NCI-H526 treated with DMSO at 0.1 percent for 48 hours (cell line): ENCODE measurements at regions not wholly inside any gene's neighbourhood (a gene's known extent, or its start where the extent isn't known, plus 50 kb on each side); places are given as distances from the start of the nearest gene placed in this dataset.
A peak's percentile ranks its signal among the peaks of the same experiment; 100 is the strongest.
"Not testable (repeated sequence)": the region's sequence is repeated elsewhere in the genome, so short reads cannot be mapped to it uniquely, and the experiment has no call there.

Experiments
- DNase-seq: peaks from one replicate; lab custom pipeline; 2025; lab: John Stamatoyannopoulos, UW

DNA sequence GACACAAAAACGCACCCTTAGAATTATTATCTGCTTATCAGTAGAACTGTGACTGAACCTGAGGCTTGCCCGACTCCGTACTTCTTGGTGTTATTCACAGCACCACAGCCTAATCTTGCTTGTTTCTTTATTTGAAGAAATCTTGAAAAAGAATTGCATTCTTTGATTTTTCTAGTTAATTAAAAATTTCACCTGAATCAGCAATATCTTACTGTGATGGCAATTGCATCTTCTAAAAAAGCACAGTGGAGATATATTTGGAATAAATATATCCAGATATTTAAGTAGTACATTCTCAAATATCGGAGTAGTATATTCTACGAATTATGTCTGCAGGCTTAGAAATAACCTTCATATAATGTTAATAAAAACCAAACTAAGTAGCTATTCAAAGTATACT, 90.1 kb upstream of the LYSMD4 start:
- no peak for DNase-seq

DNA sequence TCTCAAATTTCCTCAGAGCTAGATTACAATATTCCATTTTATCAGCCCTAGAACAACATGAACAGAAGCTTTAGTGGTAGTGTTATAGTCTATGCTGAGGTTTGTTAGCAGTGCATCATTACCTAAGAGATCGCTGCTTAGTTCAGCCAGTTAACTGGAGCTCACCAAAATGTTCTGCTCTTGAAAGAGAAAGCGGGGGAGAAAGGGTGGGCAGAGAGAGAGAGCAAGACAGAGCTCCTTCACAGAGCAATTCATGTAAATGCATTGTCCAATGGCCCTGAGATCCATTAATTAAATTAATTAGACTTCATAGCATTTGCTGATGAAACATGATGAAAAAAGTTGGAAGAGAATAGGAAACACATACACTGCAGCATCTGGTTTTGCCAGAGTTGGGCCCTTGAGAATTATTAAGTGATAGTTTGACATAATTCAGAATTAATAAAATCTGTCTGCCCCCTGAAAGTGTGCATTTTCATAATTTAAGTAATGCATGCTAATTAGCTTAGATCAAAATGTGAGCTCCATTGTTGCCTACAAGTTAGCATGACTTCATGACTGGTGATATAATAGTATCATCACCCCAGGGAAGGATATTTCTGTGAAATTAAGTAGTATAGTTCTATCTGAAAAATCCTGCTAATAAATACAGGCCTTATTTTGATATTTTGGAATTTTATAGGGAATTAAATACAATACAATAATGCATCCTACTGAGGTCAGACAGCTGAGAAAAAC, 86.9 kb upstream of the LYSMD4 start:
- no peak for DNase-seq

DNA sequence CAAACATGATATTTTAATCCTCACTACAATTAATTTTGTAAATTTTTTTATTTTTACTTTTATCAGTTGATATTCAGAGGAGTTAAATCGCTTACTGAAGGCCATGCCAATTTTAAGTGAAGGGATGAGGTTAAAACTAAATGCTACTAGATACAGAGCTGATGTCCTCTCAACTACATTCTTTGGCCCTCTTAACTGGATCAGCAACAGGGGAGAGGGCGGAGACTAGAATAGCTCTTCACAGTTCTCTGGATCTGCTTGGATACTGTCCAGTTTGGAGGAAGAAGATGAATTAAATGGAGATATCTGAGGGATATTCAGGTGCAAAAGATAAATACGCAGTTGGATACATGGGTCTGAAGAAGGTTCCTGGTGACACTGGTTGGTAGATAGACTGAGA, 85.6 kb upstream of the LYSMD4 start:
- DNase-seq = no peak

DNA sequence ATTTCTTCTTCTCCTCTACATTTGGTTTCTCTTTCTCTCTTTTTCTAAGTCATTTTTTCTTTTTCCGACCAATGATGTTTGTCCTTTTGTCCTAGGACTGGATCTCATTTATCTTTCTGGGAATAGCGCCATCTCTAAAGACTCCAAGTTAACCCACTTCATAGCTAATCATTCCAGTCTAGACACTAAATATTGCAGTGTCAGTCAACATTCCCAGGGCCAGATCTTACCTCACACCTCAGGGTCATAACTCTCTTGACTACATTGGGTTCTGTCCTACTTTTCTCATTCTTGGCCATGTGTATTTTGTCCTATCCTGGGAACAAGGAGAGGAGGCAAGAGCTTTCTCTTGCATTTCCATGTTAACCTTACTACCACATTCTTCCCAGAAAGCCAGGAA, 83.6 kb upstream of the LYSMD4 start:
- not testable (repeated sequence) for DNase-seq

DNA sequence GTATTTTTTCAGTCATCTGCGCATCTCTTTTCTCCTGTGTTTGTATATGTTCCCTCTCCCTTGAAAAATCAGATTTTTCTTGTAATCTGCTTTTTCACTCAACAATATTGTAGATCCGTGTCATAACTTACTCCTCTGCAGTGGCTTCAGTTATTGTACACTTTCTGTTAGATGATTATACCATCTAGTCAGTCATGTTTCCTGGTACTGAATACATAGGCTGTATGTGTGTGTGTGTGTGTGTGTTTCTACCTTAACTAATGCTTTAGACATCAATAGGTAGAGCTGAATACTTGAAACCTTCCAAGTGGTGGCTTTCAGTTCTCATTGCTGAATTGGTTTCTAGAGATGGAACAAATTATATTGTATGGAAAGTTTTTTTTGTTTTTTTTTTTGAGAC, 77.4 kb upstream of the LYSMD4 start:
- DNase-seq = not testable (repeated sequence)

DNA sequence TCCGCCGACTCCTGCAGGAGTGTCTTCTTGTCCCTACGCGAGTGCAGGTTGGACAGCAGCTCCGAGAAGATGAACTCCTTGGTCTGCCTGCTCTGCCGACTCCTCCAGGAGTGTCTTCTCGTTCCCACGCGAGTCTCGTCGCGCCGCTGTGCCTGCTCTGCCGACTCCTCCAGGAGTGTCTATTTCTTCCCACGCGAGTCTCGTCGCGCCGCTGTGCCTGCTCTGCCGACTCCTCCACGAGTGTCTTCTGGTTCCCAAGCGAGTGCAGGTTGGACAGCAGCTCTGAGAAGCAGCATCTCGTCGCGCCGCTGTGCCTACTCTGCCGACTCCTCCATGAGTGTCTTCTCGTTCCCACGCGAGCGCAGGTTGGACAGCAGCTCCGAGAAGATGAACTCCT, 66.6 kb upstream of the LYSMD4 start:
- DNase-seq = not testable (repeated sequence)

DNA sequence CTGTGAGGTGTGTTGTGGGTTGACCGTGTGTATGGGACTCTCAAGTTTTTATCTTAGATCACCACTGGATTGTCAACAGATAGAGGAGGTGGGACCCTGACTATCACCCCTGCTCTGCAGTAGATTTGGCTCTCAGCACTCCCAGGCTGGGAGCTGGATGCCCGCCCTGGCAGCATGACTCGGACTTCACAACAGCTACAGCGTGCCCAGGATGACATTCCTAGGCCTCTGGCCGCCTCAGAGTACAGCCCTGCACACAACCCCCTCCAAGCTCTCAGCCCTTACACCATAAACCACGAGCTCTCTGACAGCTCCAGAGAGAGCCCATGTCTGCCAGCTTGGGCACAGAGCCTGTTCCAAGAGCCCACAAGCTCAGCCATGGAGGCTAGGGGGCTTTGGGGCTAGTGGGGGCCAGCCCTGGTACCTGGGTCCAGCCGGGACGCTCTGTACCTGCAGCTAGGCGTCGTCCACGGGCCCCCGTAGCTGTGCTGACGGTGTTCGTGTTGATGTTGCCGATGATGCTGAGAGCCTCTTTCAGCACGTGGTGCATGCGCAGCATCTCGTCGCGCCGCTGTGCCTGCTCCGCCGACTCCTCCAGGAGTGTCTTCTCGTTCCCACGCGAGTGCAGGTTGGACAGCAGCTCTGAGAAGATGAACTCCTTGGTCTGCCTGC, 66.1 kb upstream of the LYSMD4 start:
- DNase-seq = not testable (repeated sequence)

DNA sequence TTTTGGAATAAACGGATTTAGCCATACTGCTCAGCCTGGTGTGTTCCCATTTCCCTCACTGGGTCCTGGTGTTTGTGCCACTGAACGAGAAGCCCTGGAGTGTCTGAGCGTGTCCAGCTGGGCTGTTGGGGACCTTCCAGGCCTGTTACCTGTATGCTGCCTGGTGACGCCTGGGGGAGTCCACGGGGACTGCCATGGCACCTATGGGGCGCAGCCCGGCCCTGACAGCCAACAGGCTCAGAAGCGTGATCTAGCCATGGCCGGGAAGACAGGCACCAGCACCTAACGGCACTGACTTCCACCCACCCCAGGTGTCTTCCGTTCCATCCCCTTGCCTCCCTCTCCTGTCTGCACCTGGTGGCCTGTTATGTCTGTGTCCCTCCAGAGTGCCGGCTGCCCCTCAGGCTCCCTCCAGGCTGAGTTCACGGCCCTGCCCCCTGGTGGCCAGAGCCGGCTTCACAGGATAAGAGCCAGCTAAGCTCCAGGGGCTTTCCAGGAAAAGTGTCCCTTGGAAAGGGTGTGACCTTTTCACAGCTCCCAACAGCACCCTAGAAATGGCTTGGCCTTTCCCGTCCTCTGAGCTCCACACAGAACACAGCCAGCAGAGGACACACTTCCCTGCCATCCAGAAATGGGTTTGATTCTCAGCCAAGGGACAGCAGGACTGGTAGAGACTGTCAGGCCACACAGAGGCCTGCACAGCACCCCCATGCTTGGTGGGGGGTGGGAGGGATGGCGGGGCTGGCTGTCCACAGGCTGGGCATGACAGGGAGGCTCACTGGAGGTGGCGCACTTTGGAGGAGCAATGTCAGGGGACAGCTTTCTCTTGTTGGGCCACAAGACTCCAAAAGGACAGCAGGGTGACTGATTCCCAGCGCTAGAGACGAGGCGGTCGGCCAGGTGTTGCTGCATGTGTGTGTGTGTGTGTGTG, 64.0 kb upstream of the LYSMD4 start:
- DNase-seq = not testable (repeated sequence)

DNA sequence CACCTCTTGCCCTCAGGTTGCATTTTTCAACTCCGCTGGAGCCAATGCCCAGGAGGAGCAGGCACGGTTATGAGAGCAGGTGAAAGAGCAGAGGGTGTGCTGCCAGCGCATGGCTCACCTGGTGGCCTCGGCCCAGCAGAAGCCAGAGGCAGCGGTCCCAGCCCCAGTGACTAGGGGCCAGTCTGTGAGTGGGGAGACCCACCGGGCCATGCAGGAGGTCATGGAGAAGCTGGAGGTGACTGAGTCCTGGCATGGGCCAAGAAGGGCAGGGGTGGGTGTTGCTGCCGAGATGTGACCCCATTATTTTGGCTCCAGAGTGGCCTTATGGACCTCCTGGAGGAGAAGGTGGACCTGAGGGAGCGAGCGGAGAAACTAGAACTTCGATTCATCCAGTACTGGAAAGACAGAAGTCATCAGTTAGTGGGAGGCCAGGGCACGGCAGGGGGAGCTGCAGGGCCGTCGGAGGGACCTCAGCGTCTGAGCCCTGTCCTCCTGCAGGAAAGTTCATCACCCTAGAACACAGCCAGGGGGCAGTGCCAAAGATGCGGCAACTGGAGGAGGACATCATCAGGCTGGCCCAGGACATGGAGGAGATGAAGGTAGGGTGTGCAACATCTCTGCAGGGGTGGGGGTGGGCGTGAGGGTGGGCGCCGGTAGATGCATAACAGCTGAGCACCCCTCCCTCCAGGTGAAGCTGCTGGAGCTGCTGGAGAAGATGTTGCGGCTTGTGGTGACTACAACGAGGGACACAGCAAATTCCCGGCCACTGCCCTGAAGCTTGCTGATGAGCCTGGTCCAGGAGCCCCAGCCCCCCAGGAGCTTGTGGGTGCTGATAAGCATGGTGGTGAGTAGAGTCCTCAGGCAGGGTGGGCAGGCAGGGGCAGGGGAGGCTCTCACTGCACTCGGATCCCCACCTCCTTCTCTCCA, 58.9 kb upstream of the LYSMD4 start:
- DNase-seq = peak; percentile 23

DNA sequence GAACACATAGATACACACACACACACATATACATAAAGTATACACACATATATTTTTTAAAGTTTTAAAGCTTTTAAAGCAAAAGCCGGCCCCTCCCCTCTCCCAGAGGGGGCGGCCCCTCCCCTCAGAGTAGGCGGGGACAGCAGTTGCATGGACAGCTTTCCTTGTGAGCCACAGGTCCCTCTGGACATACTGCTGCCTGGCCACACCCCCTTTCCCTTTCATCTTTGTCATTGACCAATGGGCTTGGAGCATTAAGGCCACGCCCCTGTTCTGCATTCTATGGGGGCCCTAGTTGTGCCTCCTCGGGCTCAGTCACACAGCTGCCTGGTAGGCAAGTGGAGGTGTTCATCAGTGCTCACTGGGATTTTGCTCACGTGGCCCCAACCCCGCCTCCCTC, 57.5 kb upstream of the LYSMD4 start:
- not testable (repeated sequence) for DNase-seq

DNA sequence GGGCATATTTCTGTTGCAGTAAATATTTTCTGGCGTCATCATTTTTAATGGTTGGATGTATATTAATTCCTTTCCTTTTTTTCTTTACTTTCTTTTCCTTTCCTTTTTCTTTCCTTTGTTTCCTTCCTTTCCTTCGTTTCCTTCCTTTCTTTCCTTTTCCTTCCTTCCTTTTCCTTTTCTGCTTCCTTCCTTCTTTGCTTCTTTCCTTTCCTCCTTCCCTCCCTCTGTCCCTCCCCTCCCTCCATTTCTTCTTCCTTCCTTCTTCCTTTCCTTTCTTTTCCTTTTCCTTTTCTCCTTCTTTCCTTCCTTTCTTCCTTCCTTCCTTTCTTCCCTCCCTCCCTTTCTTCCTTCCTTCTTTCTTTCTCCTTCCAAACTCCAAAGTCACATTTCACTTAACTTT, 54.9 kb upstream of the LYSMD4 start:
- DNase-seq = no peak

DNA sequence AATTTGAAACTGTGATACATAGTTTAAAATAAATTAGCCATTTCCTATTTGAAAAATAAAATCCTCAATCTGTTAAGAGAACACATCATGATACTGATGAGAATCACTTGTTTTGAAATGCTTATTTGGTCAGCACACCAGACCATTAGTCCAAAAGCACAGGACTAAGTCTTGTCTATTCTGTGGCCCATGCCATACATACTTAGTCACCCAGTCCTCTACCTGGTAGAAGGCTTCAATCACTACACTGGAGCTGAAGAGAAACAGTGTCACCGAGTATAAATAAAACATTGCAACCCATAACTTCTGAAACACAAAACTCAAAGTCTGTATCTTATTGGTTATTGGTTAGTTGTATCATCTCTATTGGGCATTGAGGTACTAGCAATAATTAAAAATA, 51.6 kb upstream of the LYSMD4 start:
- DNase-seq = not testable (repeated sequence)

DNA sequence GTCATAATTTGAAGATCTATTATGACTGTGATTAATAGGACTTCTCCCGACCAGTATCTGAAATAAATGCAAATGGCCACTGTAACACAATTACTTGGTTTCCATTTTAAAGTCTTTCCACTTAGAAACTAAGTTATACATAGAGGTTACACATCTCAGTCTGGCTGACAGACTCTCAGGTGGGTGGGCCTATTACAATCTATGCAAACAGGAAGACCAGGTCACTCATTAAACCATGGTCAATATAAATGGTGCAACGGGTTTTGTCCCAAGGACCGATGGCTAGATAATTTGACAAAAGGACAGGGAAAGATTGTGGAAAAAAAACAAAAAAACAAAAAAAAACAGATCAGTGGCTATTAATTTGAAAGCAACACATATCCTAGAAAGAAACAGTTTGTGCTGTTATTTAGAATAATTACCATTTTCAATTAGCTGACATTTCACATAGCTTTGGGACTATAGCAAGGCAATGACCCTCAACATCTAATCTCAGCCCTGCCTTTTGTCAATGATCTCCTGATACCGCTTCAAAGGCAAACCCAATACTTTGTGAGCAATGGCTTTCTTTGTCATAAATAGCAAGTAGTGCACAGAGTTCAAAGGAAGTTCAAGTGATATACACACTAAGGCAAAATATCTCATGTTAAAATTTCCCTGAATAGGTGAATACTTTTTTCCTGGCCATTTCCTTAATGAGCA, 50.8 kb upstream of the LYSMD4 start:
- DNase-seq = not testable (repeated sequence)
